ENCODE measurements at regions not wholly inside any gene's neighbourhood (a gene's known extent, or its start where the extent isn't known, plus 50 kb on each side); places are given as distances from the start of the nearest gene placed in this dataset.

DNA sequence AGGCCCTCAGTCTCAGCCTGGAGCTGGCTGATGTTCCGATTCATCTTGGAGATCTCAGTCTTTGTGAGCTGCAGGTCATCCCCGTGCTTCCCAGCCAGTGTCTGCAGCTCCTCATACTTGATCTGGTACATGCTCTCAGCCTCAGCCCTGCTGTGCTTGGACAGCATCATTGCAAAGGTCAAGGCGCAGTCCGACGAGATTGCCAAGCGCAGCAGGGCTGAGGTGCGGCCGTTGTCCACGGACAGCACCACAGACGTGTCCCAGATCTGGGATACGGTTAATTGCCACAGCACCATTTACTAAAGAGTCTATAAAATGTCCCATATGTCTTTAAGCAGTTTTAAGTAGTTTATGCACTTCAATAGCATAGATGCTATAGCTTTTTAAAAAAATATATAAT is 965.7 kb downstream of the FSCB start:
- intact Hi-C loops (cut with micrococcal nuclease; ENCODE audit: unreplicated experiment): no loop called here
- POLR2A ChIA-PET: no interaction called here
- CTCF ChIA-PET: interaction anchor here (0.7 kb wide), 1 partner anchor 233 kb away, joined by 4 read pairs; no protein-coding TSS in a partner anchor
- in situ Hi-C loops (cut with HindIII; ENCODE audit: low pct_unique_long_range_greater_than_20kb, low sequenced_read_pairs): no loop called here
- no TSS peak for BruUV-seq (replicated peaks)
- H3K4me3 ChIP-seq (ENCODE audit: low read depth in 2 of 2, low read length in 2 of 2): no peak overlapping the region
- no peak for ATAC-seq
- no peak for DNase-seq (ENCODE audit: low read depth, low spot score)
- no peaks in the 10 kb centered on the region for H3K4me1 ChIP-seq (ENCODE audit: control insufficient read depth, insufficient read depth, low read length)
- H3K9me3 ChIP-seq (ENCODE audit: control insufficient read depth, insufficient read depth, low read depth, low read length): no peaks in the 10 kb centered on the region
- H3K36me3 ChIP-seq (ENCODE audit: control insufficient read depth, insufficient read depth, low read length): no peaks in the 10 kb centered on the region
- TF ChIP-seq, protein P1, sequence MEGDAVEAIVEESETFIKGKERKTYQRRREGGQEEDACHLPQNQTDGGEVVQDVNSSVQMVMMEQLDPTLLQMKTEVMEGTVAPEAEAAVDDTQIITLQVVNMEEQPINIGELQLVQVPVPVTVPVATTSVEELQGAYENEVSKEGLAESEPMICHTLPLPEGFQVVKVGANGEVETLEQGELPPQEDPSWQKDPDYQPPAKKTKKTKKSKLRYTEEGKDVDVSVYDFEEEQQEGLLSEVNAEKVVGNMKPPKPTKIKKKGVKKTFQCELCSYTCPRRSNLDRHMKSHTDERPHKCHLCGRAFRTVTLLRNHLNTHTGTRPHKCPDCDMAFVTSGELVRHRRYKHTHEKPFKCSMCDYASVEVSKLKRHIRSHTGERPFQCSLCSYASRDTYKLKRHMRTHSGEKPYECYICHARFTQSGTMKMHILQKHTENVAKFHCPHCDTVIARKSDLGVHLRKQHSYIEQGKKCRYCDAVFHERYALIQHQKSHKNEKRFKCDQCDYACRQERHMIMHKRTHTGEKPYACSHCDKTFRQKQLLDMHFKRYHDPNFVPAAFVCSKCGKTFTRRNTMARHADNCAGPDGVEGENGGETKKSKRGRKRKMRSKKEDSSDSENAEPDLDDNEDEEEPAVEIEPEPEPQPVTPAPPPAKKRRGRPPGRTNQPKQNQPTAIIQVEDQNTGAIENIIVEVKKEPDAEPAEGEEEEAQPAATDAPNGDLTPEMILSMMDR (IDR thresholded peaks at IDR 0.05): no peak; the same call in 1 of the 2 replicates
- no peak for TF ChIP-seq SIN3A (IDR thresholded peaks at IDR 0.05; ENCODE audit: borderline replicate concordance, insufficient read depth, low read depth, low read length)
- TF ChIP-seq, protein P2, sequence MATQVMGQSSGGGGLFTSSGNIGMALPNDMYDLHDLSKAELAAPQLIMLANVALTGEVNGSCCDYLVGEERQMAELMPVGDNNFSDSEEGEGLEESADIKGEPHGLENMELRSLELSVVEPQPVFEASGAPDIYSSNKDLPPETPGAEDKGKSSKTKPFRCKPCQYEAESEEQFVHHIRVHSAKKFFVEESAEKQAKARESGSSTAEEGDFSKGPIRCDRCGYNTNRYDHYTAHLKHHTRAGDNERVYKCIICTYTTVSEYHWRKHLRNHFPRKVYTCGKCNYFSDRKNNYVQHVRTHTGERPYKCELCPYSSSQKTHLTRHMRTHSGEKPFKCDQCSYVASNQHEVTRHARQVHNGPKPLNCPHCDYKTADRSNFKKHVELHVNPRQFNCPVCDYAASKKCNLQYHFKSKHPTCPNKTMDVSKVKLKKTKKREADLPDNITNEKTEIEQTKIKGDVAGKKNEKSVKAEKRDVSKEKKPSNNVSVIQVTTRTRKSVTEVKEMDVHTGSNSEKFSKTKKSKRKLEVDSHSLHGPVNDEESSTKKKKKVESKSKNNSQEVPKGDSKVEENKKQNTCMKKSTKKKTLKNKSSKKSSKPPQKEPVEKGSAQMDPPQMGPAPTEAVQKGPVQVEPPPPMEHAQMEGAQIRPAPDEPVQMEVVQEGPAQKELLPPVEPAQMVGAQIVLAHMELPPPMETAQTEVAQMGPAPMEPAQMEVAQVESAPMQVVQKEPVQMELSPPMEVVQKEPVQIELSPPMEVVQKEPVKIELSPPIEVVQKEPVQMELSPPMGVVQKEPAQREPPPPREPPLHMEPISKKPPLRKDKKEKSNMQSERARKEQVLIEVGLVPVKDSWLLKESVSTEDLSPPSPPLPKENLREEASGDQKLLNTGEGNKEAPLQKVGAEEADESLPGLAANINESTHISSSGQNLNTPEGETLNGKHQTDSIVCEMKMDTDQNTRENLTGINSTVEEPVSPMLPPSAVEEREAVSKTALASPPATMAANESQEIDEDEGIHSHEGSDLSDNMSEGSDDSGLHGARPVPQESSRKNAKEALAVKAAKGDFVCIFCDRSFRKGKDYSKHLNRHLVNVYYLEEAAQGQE (IDR thresholded peaks at IDR 0.05; ENCODE audit: insufficient read depth in 1 of 2, low read depth in 2 of 2, low read length in 1 of 2): no peak
- no peak for TF ChIP-seq POLR2AphosphoS5 (IDR thresholded peaks at IDR 0.05; ENCODE audit: low read depth, low read length)
- no peak for TF ChIP-seq TCF7L2 (IDR thresholded peaks at IDR 0.05; ENCODE audit: low read depth, low read length)
- no peak overlapping the region for H3K27ac ChIP-seq (ENCODE audit: low read length)
- no peaks in the 10 kb centered on the region for H3K27me3 ChIP-seq (ENCODE audit: control insufficient read depth, insufficient read depth, low read length)

DNA sequence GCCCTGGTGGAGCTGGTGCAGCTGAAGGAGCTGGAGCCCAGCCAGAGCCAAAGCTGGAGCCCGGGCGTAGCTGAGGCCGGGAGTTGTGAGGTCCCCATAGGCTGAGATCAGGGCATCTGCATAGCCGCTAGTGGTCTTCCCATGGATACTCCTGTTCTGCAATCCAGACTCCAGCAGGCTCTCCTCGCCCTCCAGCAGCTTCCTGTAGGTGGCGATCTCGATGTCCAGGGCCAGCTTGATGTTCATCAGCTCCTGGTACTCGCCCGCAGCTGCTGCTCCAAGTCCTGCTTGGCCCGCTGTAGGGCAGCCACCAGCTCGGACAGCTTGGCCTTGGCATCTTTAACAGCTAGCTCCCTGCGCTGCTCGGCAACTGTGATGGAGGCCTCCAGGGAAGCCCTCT is 966.1 kb downstream of the FSCB start:
- no peaks in the 10 kb centered on the region for H3K36me3 ChIP-seq (ENCODE audit: control insufficient read depth, insufficient read depth, low read length)
- intact Hi-C loops (cut with micrococcal nuclease; ENCODE audit: unreplicated experiment) (no loop called here), in situ Hi-C loops (cut with HindIII; ENCODE audit: low pct_unique_long_range_greater_than_20kb, low sequenced_read_pairs) (no loop called here)
- no peaks in the 10 kb centered on the region for H3K4me1 ChIP-seq (ENCODE audit: control insufficient read depth, insufficient read depth, low read length)
- ATAC-seq (no peak), DNase-seq (ENCODE audit: low read depth, low spot score) (no peak)
- H3K27ac ChIP-seq (ENCODE audit: low read length): no peak overlapping the region
- TF ChIP-seq, protein P1 (IDR thresholded peaks at IDR 0.05): peak; percentile 44
- TF ChIP-seq POLR2AphosphoS5 (IDR thresholded peaks at IDR 0.05; ENCODE audit: low read depth, low read length): no peak
- CTCF ChIA-PET: interaction anchor here (0.7 kb wide), 1 partner anchor 233 kb away, joined by 4 read pairs; no protein-coding TSS in a partner anchor
- no peaks in the 10 kb centered on the region for H3K27me3 ChIP-seq (ENCODE audit: control insufficient read depth, insufficient read depth, low read length)
- POLR2A ChIA-PET: no interaction called here
- BruUV-seq (replicated peaks): no TSS peak
- H3K4me3 ChIP-seq (ENCODE audit: low read depth in 2 of 2, low read length in 2 of 2): no peak overlapping the region
- no peaks in the 10 kb centered on the region for H3K9me3 ChIP-seq (ENCODE audit: control insufficient read depth, insufficient read depth, low read depth, low read length)

All from Panc1 (cell line).